Frontal cortex (tissue), 3 donors: ENCODE measurements at regions not wholly inside any gene's neighbourhood (a gene's known extent, or its start where the extent isn't known, plus 50 kb on each side); places are given as distances from the start of the nearest gene placed in this dataset.
A peak's percentile ranks its signal among the peaks of the same experiment; 100 is the strongest.

Experiments
- DNase-seq, 2 donors: peaks; one replicate each; pipeline ENCODE4 v3.0.0; 2012; ENCODE audit warnings: low spot score in 2 of 2
- FAIRE-seq: peaks from 2 replicates; lab custom pipeline; 2012; peaks lifted over from hg19 to GRCh38; lab: Jason Lieb, UNC
- donor health status: control.
- donor health status: control.
- donor health status: control.

DNA sequence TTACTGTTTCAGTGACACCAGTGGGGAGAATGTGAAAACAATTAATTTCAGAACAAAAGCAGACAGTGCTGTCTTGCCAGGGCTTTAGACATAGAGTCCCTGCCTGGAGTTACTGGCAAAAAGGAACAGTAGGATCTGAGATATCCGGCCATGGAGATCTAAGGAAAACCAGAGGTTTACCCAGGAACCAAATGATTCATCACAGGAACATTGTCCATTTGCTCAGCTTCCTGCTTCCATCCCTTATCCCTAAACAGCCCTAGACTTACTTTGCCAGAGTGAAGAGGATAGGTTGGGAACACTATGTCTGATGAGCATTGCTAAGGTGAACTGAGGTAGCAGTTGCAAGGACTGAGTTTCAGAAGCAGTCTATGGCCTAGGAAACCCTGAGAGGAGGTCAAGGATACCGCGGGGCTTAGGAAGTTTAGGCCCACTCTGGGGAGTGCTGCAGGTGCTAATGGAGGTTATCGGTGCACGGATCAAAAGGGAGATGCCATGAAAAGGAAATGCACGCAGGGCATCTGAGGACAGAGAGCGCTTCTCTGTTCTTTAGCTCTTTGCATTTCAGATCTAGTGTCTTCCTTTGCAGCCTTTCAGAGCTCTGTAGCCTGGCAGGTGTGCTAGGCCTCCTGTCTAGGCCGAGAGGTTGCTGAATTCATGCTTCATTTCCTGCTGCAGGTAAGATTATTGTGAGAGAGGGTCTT lies 223.9 kb downstream of the CDCA7 start:
- FAIRE-seq (no peak), DNase-seq (no peak)

DNA sequence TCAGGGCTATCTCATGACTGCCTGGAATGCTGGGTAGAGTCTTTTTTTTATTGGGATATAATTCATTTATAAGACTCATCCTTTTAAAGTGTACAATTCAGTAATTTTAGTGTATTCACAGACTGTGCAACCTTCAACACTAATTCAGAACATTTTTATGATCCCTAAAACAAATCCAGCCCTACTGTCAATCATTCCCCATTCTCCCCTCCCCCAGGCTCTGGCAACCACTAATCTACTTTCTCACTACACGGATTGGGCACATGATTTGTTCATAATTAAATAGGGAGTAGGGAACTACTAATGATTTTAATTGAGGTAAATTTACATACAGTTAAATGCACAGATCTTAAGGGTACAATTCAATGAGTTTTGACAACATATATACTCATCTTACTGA lies 225.7 kb downstream of the CDCA7 start:
- DNase-seq (no peak), FAIRE-seq (no peak)

- DNase-seq (no peak), FAIRE-seq (no peak)
Measured at GRCh38 chr2:173580956-173581355, 226.3 kb downstream of the CDCA7 start.

GRCh38 chr2:173583196-173583595 lies 228.5 kb downstream of the CDCA7 start:
- DNase-seq (no peak), FAIRE-seq (no peak)

GRCh38 chr2:173584000-173584399 lies 229.3 kb downstream of the CDCA7 start:
- FAIRE-seq, result no peak
- no peak for DNase-seq

DNA sequence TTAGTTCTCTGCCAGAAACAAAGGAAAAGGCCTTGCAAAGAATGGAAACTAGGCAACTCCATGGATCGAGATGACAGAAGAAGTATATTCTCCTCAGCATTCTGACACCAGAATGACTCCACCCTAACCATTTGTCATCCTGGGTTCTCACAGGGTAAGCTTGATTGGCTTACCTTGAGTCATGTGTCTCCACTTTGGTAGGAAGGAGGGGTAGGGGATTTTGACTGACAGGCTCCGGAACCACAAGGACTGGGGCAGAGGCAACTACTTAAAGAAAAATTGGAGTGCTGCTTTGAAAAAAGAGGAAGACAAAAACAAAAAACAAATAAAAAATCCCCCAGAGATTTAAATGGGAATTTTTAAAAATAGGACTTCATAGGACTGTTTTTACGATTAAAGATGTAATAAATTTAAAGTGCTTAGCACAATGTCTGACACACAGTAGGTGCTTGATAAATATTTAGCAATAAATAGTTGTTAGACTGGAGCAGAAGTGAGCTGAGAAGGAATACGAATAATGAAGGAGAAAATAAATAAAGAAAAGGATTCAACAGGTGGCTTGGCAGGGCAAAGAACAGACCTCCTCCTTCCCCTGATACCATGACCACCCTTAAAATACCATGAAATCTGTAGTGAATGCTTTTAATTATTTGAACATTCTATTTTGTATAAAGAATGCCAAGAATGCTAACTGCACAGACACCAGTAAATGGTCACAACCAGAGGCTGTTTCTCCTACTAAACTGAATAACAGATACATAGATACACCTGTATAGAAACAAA lies 230.2 kb downstream of the CDCA7 start:
- no peak for FAIRE-seq
- no peak for DNase-seq

GRCh38 chr2:173588931-173589369 lies 234.3 kb downstream of the CDCA7 start:
- no peak for DNase-seq

DNA sequence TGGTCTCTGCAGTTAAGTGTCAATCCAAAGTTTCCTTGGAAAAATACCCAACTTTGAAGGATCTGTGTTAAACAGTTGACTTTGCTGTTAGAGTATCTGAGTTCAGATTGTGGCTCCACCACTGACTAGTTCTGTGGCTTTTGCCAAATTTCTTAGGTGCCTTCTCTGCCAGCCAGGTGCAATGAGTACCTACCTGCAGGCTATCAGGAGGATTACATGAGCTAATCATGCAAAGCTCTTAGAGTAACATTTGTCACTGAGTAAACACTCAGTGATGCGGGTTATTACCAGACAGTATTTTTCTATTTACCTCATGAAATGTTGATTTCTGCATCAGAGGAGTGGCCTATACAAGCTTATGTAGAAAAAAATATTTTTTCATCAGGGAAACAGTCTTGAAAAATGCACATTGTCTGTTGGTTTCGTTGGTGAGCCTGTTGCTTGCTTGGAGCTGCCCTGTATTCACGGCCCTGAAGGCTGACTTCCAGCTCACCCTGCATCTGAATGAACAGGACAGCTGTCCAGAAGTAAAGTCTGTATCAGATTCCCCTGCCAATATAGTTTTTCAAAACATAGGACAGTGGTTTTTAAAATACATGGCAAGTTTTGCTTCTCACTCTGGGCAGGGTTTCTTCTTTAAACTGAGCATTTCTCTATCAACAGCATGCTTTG lies 235.1 kb downstream of the CDCA7 start:
- no peak for FAIRE-seq
- no peak for DNase-seq

More at GRCh38 chr2:173588931-173589369, 234.3 kb downstream of the CDCA7 start:
- no peak for FAIRE-seq

DNA sequence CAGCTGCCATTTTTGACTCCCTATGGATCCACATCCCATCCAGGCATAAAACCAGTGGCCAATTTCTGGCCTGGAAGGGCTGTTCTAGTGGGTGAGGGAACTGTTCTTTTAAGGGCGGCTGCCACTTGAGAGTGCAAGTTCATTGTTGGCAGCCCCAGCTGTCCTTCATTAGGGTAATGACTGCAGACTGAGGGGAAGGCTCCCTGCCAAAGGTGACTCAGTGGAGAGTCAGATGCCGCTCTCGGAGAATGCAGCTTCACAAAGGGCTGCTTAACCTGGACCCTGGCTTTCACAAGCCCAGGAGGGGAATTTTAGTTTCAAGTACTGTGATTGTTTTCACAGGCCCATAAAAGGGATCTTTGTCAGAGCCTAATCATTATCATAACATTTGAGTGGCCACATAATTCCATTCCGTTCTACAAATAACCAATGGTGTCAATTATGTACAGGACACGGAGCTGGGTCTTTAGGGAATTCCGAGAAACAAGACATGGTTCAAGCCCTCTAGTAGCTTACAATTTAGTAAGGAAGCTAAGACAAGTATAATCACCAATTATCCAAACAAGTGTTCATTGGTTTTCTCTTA lies 235.7 kb downstream of the CDCA7 start:
- DNase-seq (peak in 1 of 2 donors; percentile 3), FAIRE-seq (no peak)

DNA sequence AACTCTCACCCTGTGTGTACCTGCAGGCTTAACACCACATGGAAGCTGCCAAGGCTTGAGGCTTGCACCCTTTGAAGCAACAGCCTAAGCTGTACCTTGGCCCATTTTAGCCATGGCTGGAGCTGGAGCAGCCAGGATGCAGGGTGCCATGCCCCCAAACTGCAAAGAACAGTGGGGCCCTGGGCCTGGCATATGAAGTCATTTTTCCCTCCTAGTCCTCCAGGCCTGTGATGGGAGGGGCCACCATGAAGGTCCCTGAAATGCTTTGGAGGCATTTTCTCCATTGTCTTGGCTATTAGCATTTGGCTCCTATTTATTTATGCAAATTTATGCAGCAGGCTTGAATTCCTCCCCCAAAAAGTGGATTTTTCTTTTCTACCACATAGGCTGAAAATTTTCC lies 238.4 kb downstream of the CDCA7 start:
- FAIRE-seq (no peak), DNase-seq (no peak)

DNA sequence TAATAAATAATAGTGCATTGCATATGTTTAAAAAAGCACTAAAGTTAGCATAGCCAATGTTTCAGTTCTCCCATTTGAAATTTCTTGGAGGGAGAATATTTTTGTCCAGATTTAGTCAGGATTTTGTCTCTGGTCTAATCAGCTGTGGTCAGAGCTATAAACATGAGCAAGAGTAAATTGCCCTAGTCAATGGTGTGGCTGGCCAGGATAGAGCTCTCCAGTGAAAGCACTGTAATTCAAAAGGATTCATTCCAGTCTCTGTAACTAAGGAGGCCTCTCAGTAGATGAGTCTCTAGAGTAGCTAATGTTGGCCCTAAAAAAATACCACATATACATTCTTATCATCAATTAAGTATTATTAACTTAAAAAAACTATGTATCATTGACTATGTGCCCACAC lies 241.6 kb downstream of the CDCA7 start:
- DNase-seq (no peak), FAIRE-seq (no peak)

DNA sequence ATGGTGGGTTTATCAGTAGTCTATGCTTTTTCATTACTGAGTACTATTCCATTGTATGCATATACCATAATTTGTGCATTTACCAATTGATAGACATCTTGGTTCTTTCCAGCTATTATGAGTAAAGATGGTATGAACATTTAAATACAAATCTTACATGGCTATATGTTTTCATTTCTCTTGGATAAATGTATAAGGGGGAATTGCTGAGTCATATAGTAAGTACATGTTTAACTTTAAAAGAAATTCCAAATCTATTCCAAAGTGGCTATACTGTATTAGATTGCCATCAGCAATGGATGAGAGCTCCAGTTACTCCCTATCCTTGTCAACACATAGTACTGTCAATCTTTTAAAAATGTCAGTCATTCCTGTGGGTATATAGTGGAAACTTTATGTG lies 243.9 kb downstream of the CDCA7 start:
- DNase-seq (no peak), FAIRE-seq (no peak)

DNA sequence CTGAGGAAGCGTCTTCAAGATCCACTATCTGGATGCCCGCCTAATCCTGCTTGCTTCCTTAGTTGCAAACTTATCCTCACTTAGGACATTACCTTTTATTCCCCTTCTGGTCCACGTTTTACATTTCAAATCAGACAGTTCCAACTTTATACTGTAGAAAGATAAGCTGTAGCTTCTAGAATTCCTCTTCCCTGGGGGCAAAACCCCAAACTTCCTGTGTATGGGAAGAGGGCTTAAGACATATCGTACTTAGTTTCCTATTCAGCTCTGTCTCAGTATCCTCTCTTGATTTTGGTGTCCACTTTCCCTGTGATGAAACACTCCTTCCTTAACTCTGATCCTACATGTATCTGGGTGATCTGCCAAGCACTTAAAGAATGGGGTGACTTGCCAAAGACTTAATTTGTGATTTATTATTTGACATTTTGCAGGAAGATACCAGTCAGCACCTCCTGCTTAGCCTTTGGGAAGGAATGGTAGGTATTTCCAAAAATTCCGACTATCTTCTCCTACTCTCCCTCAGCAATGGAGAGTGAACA lies 245.2 kb downstream of the CDCA7 start:
- DNase-seq (no peak), FAIRE-seq (no peak)

- DNase-seq, result no peak
- no peak for FAIRE-seq
Measured at GRCh38 chr2:173602153-173602795, 247.6 kb downstream of the CDCA7 start.

GRCh38 chr2:173605994-173606393 lies 251.3 kb downstream of the CDCA7 start:
- FAIRE-seq (no peak), DNase-seq (no peak)

DNA sequence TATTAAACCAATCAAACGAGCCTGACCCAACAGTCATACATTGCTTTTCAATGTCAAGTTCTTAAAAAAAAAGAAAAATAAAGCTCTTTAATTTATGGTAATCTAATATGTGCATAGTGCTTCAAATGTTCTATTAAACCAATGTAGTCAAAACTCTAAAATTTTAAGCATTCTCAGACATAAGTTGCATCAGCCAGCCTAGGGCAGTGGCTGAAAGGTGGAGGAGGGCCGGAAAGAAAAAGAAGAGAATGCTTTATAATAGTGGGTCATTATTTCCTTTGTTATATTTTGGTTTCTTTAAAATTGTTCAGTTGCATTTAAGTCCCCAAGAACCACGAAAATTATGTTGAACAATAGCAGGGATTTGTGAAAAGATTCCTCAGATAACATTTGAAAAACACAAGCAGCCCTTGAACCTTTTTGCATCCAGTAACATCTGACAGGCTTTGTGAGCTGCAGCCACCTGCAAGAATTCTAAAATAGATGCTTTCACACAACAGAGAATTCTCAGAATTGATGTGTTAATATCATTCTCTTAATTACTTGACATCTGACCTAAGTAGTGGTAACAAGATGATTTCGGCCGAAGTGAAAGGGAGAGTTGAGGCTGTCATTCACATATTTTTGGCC lies 252.1 kb downstream of the CDCA7 start:
- no peak for FAIRE-seq
- no peak for DNase-seq

- FAIRE-seq, result no peak
- DNase-seq, result no peak
Measured at GRCh38 chr2:173607606-173608311, 253.1 kb downstream of the CDCA7 start.

GRCh38 chr2:173611121-173611520 lies 256.4 kb downstream of the CDCA7 start:
- DNase-seq (no peak), FAIRE-seq (no peak)

DNA sequence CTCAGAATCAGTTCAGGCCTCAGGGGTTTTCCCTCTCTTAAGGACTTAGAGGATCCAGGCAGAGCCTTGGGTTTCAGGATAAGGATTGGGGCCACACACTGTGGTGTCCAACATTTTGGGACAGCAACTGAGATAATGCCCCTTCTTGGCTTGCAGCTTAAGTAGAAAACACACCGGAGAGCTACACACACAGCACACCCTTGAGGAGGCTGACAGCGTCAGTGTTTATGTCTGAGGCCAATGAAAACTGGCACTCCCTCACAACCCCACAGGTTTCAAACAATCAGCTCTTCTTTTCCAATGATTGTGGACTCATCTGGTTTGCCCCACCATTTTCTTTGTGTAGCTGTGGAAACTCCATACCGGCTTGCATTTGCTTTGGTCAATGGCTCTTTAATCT lies 257.7 kb downstream of the CDCA7 start:
- no peak for DNase-seq

More for the DNA sequence above, 257.7 kb downstream of the CDCA7 start:
- no peak for FAIRE-seq
